ENCODE measurements at regions not wholly inside any gene's neighbourhood (a gene's known extent, or its start where the extent isn't known, plus 50 kb on each side); places are given as distances from the start of the nearest gene placed in this dataset.

- TF ChIP-seq CTCF (IDR thresholded peaks at IDR 0.05) (no peak), POLR2A (IDR thresholded peaks at IDR 0.05) (no peak)
Observed at GRCh38 chr10:28171468-28172222, 131.2 kb downstream of the MPP7 start.
